ENCODE measurements at regions not wholly inside any gene's neighbourhood (a gene's known extent, or its start where the extent isn't known, plus 50 kb on each side); places are given as distances from the start of the nearest gene placed in this dataset.
"Not testable (repeated sequence)": the region's sequence is repeated elsewhere in the genome, so short reads cannot be mapped to it uniquely, and the experiment has no call there.

DNA sequence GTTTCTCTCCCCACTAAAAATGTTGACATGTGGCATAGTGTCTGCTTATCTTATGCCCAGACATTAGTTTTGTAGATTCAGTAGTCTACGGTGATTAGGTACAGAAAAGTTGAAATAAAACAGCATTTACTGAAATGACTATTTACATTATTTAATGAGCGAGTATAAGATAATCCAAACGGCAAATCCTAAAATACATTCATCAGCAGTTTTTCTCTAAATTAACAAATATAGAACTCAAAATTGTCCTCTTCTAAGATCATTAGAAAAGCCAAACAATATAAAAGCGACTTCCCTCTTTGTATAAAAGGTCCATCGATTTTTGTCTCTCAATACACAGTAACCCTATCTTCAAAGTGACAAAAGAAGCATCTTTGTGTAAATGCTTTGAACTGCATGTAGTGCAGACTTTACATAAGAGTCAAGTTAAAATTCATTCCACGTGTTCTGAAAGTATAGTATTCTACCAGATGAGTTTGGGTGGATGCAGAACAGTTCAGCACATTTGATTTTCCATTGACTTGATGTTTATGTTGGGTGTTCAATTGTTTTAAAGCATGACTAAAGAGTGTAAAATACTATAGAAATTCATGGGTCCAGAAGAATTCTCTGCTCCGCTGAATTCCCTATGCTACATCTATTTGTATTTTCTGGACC is 480.8 kb upstream of the DPH6 start:
- no peak overlapping the region for H3K27ac ChIP-seq
- no peak for TF ChIP-seq ZFX (IDR thresholded peaks at IDR 0.05)
- TF ChIP-seq, protein P1, sequence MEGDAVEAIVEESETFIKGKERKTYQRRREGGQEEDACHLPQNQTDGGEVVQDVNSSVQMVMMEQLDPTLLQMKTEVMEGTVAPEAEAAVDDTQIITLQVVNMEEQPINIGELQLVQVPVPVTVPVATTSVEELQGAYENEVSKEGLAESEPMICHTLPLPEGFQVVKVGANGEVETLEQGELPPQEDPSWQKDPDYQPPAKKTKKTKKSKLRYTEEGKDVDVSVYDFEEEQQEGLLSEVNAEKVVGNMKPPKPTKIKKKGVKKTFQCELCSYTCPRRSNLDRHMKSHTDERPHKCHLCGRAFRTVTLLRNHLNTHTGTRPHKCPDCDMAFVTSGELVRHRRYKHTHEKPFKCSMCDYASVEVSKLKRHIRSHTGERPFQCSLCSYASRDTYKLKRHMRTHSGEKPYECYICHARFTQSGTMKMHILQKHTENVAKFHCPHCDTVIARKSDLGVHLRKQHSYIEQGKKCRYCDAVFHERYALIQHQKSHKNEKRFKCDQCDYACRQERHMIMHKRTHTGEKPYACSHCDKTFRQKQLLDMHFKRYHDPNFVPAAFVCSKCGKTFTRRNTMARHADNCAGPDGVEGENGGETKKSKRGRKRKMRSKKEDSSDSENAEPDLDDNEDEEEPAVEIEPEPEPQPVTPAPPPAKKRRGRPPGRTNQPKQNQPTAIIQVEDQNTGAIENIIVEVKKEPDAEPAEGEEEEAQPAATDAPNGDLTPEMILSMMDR (conservative IDR thresholded peaks at IDR 0.05), result no peak

DNA sequence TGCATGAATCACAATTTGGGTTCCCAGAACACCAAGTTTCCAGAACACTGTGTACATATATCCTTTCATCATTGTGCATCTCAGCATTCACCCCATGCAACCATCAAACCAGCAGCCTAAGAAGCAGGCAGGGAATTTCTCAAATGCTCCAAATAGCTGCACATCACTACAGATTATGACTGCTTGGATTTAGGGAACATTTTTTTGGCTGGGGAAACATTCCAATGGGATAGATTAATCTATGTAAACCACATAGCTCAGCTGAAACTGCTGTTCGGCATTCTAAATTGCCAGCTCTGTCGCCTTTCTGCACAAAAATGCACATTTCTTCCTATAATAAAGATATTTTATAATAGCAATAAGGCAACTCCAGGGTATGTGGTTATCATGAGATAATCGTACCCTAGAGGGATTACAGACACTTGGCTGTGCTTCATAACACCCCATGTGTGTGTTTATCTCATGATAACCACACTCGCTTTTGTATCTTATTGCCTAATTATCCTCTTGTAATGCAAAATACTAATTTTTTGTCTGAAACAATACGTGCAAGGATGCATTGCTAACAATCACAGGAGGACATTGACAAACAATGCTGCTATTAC is 483.7 kb upstream of the DPH6 start:
- H3K27ac ChIP-seq, result no peak overlapping the region
- TF ChIP-seq ZFX (IDR thresholded peaks at IDR 0.05), result no peak
- TF ChIP-seq, protein P1 (conservative IDR thresholded peaks at IDR 0.05), result no peak

DNA sequence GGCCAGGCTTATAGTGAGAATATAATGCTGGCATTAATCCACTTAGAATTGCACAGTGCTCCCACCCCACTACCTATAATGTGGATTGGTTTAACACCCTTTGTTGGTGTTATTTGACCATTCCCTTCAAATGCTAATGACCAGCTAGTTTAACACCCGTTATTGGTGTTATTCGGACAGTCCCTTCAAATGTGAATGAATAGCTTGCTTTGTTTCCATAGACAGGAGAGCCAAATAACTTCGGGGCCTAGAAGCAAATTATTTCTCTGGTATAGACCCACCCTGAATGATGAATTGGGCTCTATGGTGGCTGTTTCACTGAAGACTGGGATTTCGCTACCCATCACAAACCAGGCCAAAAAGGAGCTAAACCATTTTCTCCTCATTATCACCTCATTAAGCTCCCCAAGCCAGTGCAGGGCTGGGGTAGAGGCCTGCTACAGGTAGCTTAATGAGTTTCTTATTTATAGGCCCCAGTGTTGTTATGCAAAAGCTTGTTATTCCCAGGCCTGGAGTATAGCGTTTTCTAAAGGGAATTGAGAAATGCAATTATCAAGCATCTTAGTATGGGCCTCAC is 494.1 kb upstream of the DPH6 start:
- no peak overlapping the region for H3K27ac ChIP-seq
- TF ChIP-seq, protein P1 (conservative IDR thresholded peaks at IDR 0.05), result no peak
- no peak for TF ChIP-seq ZFX (IDR thresholded peaks at IDR 0.05)

DNA sequence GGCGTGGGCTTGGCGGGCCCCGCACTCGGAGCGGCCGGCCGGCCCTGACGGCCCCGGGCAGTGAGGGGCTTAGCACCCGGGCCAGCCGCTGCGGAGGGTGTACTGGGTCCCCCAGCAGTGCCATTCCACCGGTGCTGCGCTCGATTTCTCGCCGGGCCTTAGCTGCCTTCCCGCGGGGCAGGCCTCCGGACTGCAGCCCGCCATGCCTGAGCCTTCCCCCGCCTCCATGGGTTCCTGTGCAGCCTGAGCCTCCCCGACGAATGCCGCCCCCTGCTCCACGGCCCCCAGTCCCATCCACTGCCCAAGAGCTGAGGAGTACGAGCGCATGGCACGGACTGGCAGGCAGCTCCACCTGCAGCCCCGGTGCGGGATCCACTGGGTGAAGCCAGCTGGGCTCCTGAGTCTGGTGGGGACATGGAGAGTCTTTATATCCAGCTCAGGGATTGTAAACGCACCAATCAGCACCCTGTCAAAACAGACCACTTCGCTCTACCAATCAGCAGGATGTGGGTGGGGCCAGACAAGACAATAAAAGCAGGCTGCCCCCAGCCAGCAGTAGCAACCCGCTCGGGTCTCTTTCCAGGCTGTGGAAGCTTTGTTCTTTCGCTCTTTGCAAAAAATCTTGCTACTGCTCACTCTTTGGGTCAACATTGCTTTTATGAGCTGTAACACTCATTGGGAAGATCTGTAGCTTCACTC is 501.2 kb upstream of the DPH6 start:
- H3K27ac ChIP-seq, result not testable (repeated sequence)

DNA sequence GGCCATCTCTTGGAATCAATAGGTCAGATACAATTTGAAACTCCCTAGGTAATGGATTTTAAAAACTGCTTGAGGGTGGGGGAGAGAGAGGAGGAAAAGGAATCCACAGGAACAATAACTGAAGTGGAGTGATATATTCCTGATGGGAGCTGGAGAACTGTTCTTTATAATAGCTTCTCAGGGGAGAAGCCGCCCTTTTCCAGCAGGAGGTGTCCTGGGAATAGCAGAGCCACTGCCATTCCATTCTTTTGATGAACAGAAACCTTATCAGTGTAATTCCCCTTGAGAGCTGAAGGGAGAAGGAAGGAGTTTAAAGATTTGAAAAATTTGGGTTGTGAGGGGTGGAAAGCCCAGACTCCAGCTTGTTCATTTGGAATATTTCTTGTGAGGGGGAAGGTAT is 504.9 kb upstream of the DPH6 start:
- TF ChIP-seq, protein P1 (conservative IDR thresholded peaks at IDR 0.05), result no peak
- TF ChIP-seq ZFX (IDR thresholded peaks at IDR 0.05), result no peak
- H3K27ac ChIP-seq, result no peak overlapping the region

DNA sequence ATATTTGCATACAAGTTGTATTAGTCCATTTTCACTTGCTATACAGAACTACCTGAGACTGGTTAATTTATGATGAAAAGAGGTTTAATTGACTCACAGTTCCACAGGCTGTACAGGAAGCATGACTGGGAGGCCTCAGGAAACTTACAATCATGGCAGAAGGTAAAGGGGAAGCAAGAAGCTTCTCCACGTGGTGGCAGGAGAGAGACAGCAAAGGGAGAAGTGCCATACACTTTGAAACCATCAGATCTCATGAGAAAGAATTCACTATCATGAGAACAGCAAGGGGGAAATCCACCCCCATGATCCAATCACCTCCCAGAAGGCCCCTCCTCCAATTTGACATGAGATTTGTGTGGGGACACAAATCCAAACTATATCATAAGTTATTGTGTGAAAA is 506.7 kb upstream of the DPH6 start:
- TF ChIP-seq, protein P1 (conservative IDR thresholded peaks at IDR 0.05), result peak; percentile 55
- not testable (repeated sequence) for H3K27ac ChIP-seq

DNA sequence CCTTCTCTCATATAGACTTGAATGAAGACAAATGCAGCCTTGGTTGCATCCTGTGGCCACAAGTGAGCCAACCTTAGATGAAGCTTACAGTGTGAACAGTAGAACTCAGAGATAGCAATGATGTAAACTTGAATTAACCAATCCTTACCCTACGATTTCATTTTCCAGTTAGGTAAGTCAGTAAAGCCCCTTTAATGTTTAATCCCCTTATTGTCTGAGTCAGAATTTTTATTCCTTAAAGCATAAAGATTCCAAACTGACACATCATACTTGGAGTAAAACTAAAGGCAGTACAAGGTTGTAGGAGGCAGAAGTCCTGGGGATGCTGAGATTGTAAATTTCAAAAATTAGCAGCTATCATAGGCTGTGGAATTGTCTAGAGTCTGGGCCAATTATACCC is 507.8 kb upstream of the DPH6 start:
- no peak overlapping the region for H3K27ac ChIP-seq
- TF ChIP-seq, protein P1 (conservative IDR thresholded peaks at IDR 0.05), result no peak
- no peak for TF ChIP-seq ZFX (IDR thresholded peaks at IDR 0.05)

All from C4-2B (cell line).